Fibroblast of mammary gland (primary cell): ENCODE measurements at regions not wholly inside any gene's neighbourhood (a gene's known extent, or its start where the extent isn't known, plus 50 kb on each side); places are given as distances from the start of the nearest gene placed in this dataset.

ENCODE experiments used
- DNase-seq: peaks from one replicate; pipeline ENCODE4 v3.0.0-alpha.2; 2010; ENCODE audit warnings: low read depth
- H3K4me3 ChIP-seq: 2 replicates; pipeline ENCODE4 v1.5.1; 2011; ENCODE audit warnings: low read depth, mild to moderate bottlenecking, low read length, moderate library complexity; ENCODE audit not compliant: control insufficient read depth
- CTCF ChIP-seq: conservative IDR thresholded peaks from 2 replicates; pipeline ENCODE4 v1.5.1; 2011; ENCODE audit warnings: low read depth, low read length, inconsistent platforms; ENCODE audit not compliant: control insufficient read depth, insufficient read depth

GRCh38 chr2:234789556-234790325 lies 162.1 kb upstream of the SH3BP4 start:
- TF ChIP-seq CTCF = no peak
- no peak for DNase-seq
- H3K4me3 ChIP-seq = no peak overlapping the region

- no peak for TF ChIP-seq CTCF
- no peak overlapping the region for H3K4me3 ChIP-seq
- DNase-seq = no peak
These were observed 163.0 kb upstream of the SH3BP4 start for GRCh38 chr2:234788841-234789240.

GRCh38 chr2:234788381-234788780 lies 163.4 kb upstream of the SH3BP4 start:
- no peak overlapping the region for H3K4me3 ChIP-seq
- no peak for TF ChIP-seq CTCF
- DNase-seq = no peak

GRCh38 chr2:234787114-234787513 lies 164.7 kb upstream of the SH3BP4 start:
- TF ChIP-seq CTCF = no peak
- no peak for DNase-seq
- no peak overlapping the region for H3K4me3 ChIP-seq

- TF ChIP-seq CTCF = no peak
- H3K4me3 ChIP-seq = no peak overlapping the region
- no peak for DNase-seq
These were observed 177.9 kb upstream of the SH3BP4 start for GRCh38 chr2:234773764-234774409.

GRCh38 chr2:234773129-234773528 lies 178.7 kb upstream of the SH3BP4 start:
- H3K4me3 ChIP-seq = no peak overlapping the region
- DNase-seq = no peak
- no peak for TF ChIP-seq CTCF
